ENCODE measurements at regions not wholly inside any gene's neighbourhood (a gene's known extent, or its start where the extent isn't known, plus 50 kb on each side); places are given as distances from the start of the nearest gene placed in this dataset.

- ATAC-seq (replicated peaks) = no peak
- H3K4me1 Mint-ChIP-seq = no peaks in the 10 kb centered on the region
- no peaks in the 10 kb centered on the region for H3K36me3 Mint-ChIP-seq (ENCODE audit: low read depth)
- H3K4me3 Mint-ChIP-seq = no peak overlapping the region
- no peak overlapping the region for H3K27ac Mint-ChIP-seq
- H3K9me3 Mint-ChIP-seq = peaks cover 11% of the 10 kb centered on the region
- H3K27me3 Mint-ChIP-seq = peaks cover 23% of the 10 kb centered on the region
These were observed 98.6 kb downstream of the FHDC1 start for GRCh38 chr4:153034681-153035080.

GRCh38 chr4:153036931-153037482, 100.9 kb downstream of the FHDC1 start:
- peaks cover 5% of the 10 kb centered on the region for H3K9me3 Mint-ChIP-seq
- H3K4me3 Mint-ChIP-seq = no peak overlapping the region
- H3K27ac Mint-ChIP-seq = no peak overlapping the region
- no peaks in the 10 kb centered on the region for H3K36me3 Mint-ChIP-seq (ENCODE audit: low read depth)
- ATAC-seq (replicated peaks) = no peak
- no peaks in the 10 kb centered on the region for H3K4me1 Mint-ChIP-seq
- peaks cover 19% of the 10 kb centered on the region for H3K27me3 Mint-ChIP-seq

- Mint-ChIP-seq H3K36me3 (ENCODE audit: low read depth) (no peaks in the 10 kb centered on the region), H3K27me3 (peaks cover 19% of the 10 kb centered on the region), H3K9me3 (peaks cover 5% of the 10 kb centered on the region), H3K4me1 (no peaks in the 10 kb centered on the region), H3K4me3 (no peak overlapping the region), H3K27ac (no peak overlapping the region)
- no peak for ATAC-seq (replicated peaks)
These were observed 102.6 kb downstream of the FHDC1 start for GRCh38 chr4:153038623-153039311.

- H3K4me1 Mint-ChIP-seq = no peaks in the 10 kb centered on the region
- ATAC-seq (replicated peaks) = no peak
- no peaks in the 10 kb centered on the region for H3K36me3 Mint-ChIP-seq (ENCODE audit: low read depth)
- H3K27me3 Mint-ChIP-seq = peaks cover 19% of the 10 kb centered on the region
- H3K4me3 Mint-ChIP-seq = no peak overlapping the region
- peaks cover 5% of the 10 kb centered on the region for H3K9me3 Mint-ChIP-seq
- H3K27ac Mint-ChIP-seq = no peak overlapping the region
These were observed 103.5 kb downstream of the FHDC1 start for GRCh38 chr4:153039542-153040185.

- H3K36me3 Mint-ChIP-seq (ENCODE audit: low read depth) = no peaks in the 10 kb centered on the region
- no peak overlapping the region for H3K4me3 Mint-ChIP-seq
- peaks cover 19% of the 10 kb centered on the region for H3K27me3 Mint-ChIP-seq
- no peak for ATAC-seq (replicated peaks)
- H3K4me1 Mint-ChIP-seq = no peaks in the 10 kb centered on the region
- no peak overlapping the region for H3K27ac Mint-ChIP-seq
- peaks cover 5% of the 10 kb centered on the region for H3K9me3 Mint-ChIP-seq
These were observed 104.6 kb downstream of the FHDC1 start for GRCh38 chr4:153040677-153041076.

- Mint-ChIP-seq H3K27me3 (peaks cover 10% of the 10 kb centered on the region), H3K36me3 (ENCODE audit: low read depth) (no peaks in the 10 kb centered on the region), H3K4me3 (no peak overlapping the region), H3K4me1 (no peaks in the 10 kb centered on the region), H3K9me3 (peaks cover 5% of the 10 kb centered on the region), H3K27ac (no peak overlapping the region)
- no peak for ATAC-seq (replicated peaks)
These were observed 107.9 kb downstream of the FHDC1 start for GRCh38 chr4:153044036-153044435.

- Mint-ChIP-seq H3K4me1 (no peaks in the 10 kb centered on the region), H3K27ac (no peak overlapping the region), H3K4me3 (no peak overlapping the region), H3K36me3 (ENCODE audit: low read depth) (no peaks in the 10 kb centered on the region), H3K27me3 (peaks cover 3% of the 10 kb centered on the region), H3K9me3 (no peaks in the 10 kb centered on the region)
- no peak for ATAC-seq (replicated peaks)
These were observed 109.2 kb downstream of the FHDC1 start for GRCh38 chr4:153045111-153045982.

- no peak overlapping the region for H3K4me3 Mint-ChIP-seq
- no peak overlapping the region for H3K27ac Mint-ChIP-seq
- H3K9me3 Mint-ChIP-seq = no peaks in the 10 kb centered on the region
- ATAC-seq (replicated peaks) = no peak
- no peaks in the 10 kb centered on the region for H3K4me1 Mint-ChIP-seq
- H3K36me3 Mint-ChIP-seq (ENCODE audit: low read depth) = no peaks in the 10 kb centered on the region
- H3K27me3 Mint-ChIP-seq = peaks cover 29% of the 10 kb centered on the region
These were observed 122.5 kb downstream of the FHDC1 start for GRCh38 chr4:153058671-153059060.

GRCh38 chr4:153060196-153060595, 124.1 kb downstream of the FHDC1 start:
- no peak overlapping the region for H3K4me3 Mint-ChIP-seq
- no peak for ATAC-seq (replicated peaks)
- H3K27ac Mint-ChIP-seq = no peak overlapping the region
- no peaks in the 10 kb centered on the region for H3K4me1 Mint-ChIP-seq
- H3K9me3 Mint-ChIP-seq = no peaks in the 10 kb centered on the region
- H3K27me3 Mint-ChIP-seq = peaks cover 20% of the 10 kb centered on the region
- no peaks in the 10 kb centered on the region for H3K36me3 Mint-ChIP-seq (ENCODE audit: low read depth)

- Mint-ChIP-seq H3K27ac (no peak overlapping the region), H3K36me3 (ENCODE audit: low read depth) (no peaks in the 10 kb centered on the region), H3K27me3 (peaks cover 7% of the 10 kb centered on the region), H3K4me1 (no peaks in the 10 kb centered on the region), H3K4me3 (no peak overlapping the region), H3K9me3 (no peaks in the 10 kb centered on the region)
- ATAC-seq (replicated peaks) = no peak
These were observed 125.8 kb downstream of the FHDC1 start for GRCh38 chr4:153061971-153062370.

GRCh38 chr4:153062652-153063168, 126.6 kb downstream of the FHDC1 start:
- Mint-ChIP-seq H3K27me3 (peaks cover 4% of the 10 kb centered on the region), H3K36me3 (ENCODE audit: low read depth) (no peaks in the 10 kb centered on the region), H3K4me1 (no peaks in the 10 kb centered on the region), H3K4me3 (no peak overlapping the region), H3K9me3 (no peaks in the 10 kb centered on the region), H3K27ac (no peak overlapping the region)
- no peak for ATAC-seq (replicated peaks)

GRCh38 chr4:153063490-153063889, 127.4 kb downstream of the FHDC1 start:
- peaks cover 4% of the 10 kb centered on the region for H3K27me3 Mint-ChIP-seq
- no peaks in the 10 kb centered on the region for H3K9me3 Mint-ChIP-seq
- H3K4me3 Mint-ChIP-seq = no peak overlapping the region
- no peak for ATAC-seq (replicated peaks)
- H3K36me3 Mint-ChIP-seq (ENCODE audit: low read depth) = no peaks in the 10 kb centered on the region
- H3K27ac Mint-ChIP-seq = no peak overlapping the region
- H3K4me1 Mint-ChIP-seq = no peaks in the 10 kb centered on the region

- H3K36me3 Mint-ChIP-seq (ENCODE audit: low read depth) = no peaks in the 10 kb centered on the region
- H3K9me3 Mint-ChIP-seq = no peaks in the 10 kb centered on the region
- no peak overlapping the region for H3K27ac Mint-ChIP-seq
- H3K27me3 Mint-ChIP-seq = peaks cover 4% of the 10 kb centered on the region
- no peaks in the 10 kb centered on the region for H3K4me1 Mint-ChIP-seq
- no peak for ATAC-seq (replicated peaks)
- no peak overlapping the region for H3K4me3 Mint-ChIP-seq
These were observed 128.4 kb downstream of the FHDC1 start for GRCh38 chr4:153064571-153064970.

- no peak for ATAC-seq (replicated peaks)
- Mint-ChIP-seq H3K4me3 (no peak overlapping the region), H3K27ac (no peak overlapping the region), H3K27me3 (no peaks in the 10 kb centered on the region), H3K36me3 (ENCODE audit: low read depth) (no peaks in the 10 kb centered on the region), H3K4me1 (no peaks in the 10 kb centered on the region), H3K9me3 (no peaks in the 10 kb centered on the region)
These were observed 129.2 kb downstream of the FHDC1 start for GRCh38 chr4:153065276-153065675.

All from activated T-helper 17 cell treated with anti-CD3 and anti-CD28 coated beads, Interleukin-2, amount 50 U/mL, for 72 hours (primary cell).